DND-41 (cell line): ENCODE measurements at regions not wholly inside any gene's neighbourhood (a gene's known extent, or its start where the extent isn't known, plus 50 kb on each side); places are given as distances from the start of the nearest gene placed in this dataset.

Experiments used
- ATAC-seq: fragments of 200-7000 bp; cut with Tn5 transposase; 3 replicates; pipeline ENCODE4 v1.9.1; 2021; ENCODE audit warnings: low read depth; ENCODE audit not compliant: insufficient read depth
- DNase-seq: peaks from one replicate; pipeline ENCODE4 v3.0.0-alpha.2; 2020
- H2AFZ ChIP-seq: 2 replicates; pipeline ENCODE4 v1.6.0; 2012; ENCODE audit warnings: low read depth, low read length
- H3K27ac ChIP-seq: 2 replicates; pipeline ENCODE4 v1.5.1; 2012; ENCODE audit warnings: low read length, inconsistent platforms
- H3K27me3 ChIP-seq: fragments of 200-600 bp; sonication (generic); 2 replicates; pipeline ENCODE4 v1.6.0; 2012; ENCODE audit warnings: low read length, mild to moderate bottlenecking, inconsistent platforms; ENCODE audit not compliant: insufficient read depth, poor library complexity
- H3K36me3 ChIP-seq: 2 replicates; pipeline ENCODE4 v1.5.1; 2012; ENCODE audit warnings: low read length, inconsistent platforms; ENCODE audit not compliant: insufficient read depth
- H3K4me1 ChIP-seq: 2 replicates; pipeline ENCODE4 v1.5.1; 2012; ENCODE audit warnings: mild to moderate bottlenecking, low read length; ENCODE audit not compliant: insufficient read depth
- H3K4me2 ChIP-seq: 2 replicates; pipeline ENCODE4 v1.6.0; 2012; ENCODE audit warnings: mild to moderate bottlenecking, moderate library complexity, low read length, inconsistent platforms; ENCODE audit not compliant: insufficient read depth
- H3K4me3 ChIP-seq, 2 experiments: fragments of 200-600 bp in 1 of 2; shearing (Covaris generic) in 1 of 2; 2 replicates each; pipeline ENCODE4 v1.5.1; 2012 to 2016; ENCODE audit warnings: inconsistent platforms in 2 of 2, low read length in 2 of 2, mild to moderate bottlenecking in 2 of 2, low read depth in 1 of 2, moderate library complexity in 1 of 2
- H3K79me2 ChIP-seq: 2 replicates; pipeline ENCODE4 v1.6.0; 2012; ENCODE audit warnings: low read length, inconsistent platforms; ENCODE audit not compliant: insufficient read depth
- H3K9ac ChIP-seq: 2 replicates; pipeline ENCODE4 v1.6.0; 2012; ENCODE audit warnings: low read depth, mild to moderate bottlenecking, inconsistent platforms, low read length, moderate library complexity
- H3K9me3 ChIP-seq: 2 replicates; pipeline ENCODE4 v1.5.1; 2012; ENCODE audit warnings: low read length, moderate library complexity, mild to moderate bottlenecking, inconsistent platforms; ENCODE audit not compliant: insufficient read depth, severe bottlenecking
- H4K20me1 ChIP-seq: 2 replicates; pipeline ENCODE4 v1.6.0; 2012; ENCODE audit warnings: low read length; ENCODE audit not compliant: insufficient read depth
- CTCF ChIP-seq: IDR thresholded peaks from 2 replicates; pipeline ENCODE4 v1.5.1; 2012; ENCODE audit warnings: borderline replicate concordance, low read length, moderate library complexity, mild to moderate bottlenecking; ENCODE audit not compliant: poor library complexity, severe bottlenecking; ENCODE audit errors: extremely low read depth
- EZH2 ChIP-seq: IDR thresholded peaks from 3 replicates; pipeline ENCODE4 v1.6.1; 2012; ENCODE audit warnings: borderline replicate concordance, low read depth, mild to moderate bottlenecking, moderate library complexity, low read length, inconsistent platforms; ENCODE audit not compliant: severe bottlenecking

DNA sequence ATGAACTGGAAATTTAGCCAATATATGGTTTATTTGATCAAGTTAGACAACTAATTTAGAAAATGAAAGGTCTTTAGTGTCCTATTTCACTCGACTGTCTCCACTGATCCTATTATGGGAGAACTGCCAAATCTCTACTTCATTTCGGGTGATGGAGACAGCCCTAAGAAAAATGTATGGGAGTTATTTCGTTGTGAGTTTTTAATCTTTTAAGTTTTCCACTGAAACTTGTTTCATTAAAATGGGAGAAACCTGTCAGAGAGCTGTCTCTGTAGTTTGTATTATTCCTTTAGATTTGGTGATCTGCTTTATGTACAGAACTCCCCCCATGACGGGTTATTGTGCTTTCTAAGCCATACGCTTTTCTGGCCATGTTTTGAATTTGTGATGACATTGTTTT is 899.7 kb downstream of the ADGRL2 start:
- no peak overlapping the region for H2AFZ ChIP-seq
- no peak overlapping the region for H3K9ac ChIP-seq
- H3K27me3 ChIP-seq, result no peaks in the 10 kb centered on the region
- TF ChIP-seq CTCF (no peak), EZH2 (no peak)
- no peak overlapping the region for H3K4me3 ChIP-seq
- no peaks in the 10 kb centered on the region for H4K20me1 ChIP-seq
- no peaks in the 10 kb centered on the region for H3K4me1 ChIP-seq
- H3K27ac ChIP-seq, result no peak overlapping the region
- H3K79me2 ChIP-seq, result no peaks in the 10 kb centered on the region
- no peak overlapping the region for H3K4me2 ChIP-seq
- no peaks in the 10 kb centered on the region for H3K36me3 ChIP-seq
- H3K9me3 ChIP-seq, result no peaks in the 10 kb centered on the region
- DNase-seq (no peak), ATAC-seq (no peak)

DNA sequence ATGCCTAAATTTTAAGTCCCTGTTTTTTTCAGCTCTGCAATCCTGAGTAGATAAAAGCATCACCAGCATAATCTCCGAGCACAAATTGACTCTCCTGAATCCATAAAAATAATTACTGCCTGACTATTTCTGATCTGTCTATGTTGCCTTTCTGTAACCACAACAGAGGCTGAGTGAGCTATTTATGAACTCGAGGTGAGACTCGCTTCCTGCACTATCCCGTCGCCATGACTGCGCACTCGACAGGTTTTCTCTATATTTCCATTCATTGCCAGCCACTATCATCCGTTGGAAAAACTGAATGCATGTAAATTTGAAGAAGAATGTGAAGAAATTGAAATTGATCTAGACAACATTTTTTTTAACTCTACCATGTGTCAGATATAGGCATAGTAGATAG is 897.2 kb downstream of the ADGRL2 start:
- no peak overlapping the region for H2AFZ ChIP-seq
- DNase-seq (no peak), ATAC-seq (no peak)
- H3K4me3 ChIP-seq, result no peak overlapping the region
- H3K27me3 ChIP-seq, result no peaks in the 10 kb centered on the region
- H3K36me3 ChIP-seq, result no peaks in the 10 kb centered on the region
- no peak overlapping the region for H3K4me2 ChIP-seq
- H3K27ac ChIP-seq, result no peak overlapping the region
- no peaks in the 10 kb centered on the region for H4K20me1 ChIP-seq
- H3K9ac ChIP-seq, result no peak overlapping the region
- H3K79me2 ChIP-seq, result no peaks in the 10 kb centered on the region
- TF ChIP-seq EZH2 (no peak), CTCF (no peak)
- H3K9me3 ChIP-seq, result no peaks in the 10 kb centered on the region
- H3K4me1 ChIP-seq, result no peaks in the 10 kb centered on the region

- Histone ChIP-seq H3K9me3 (no peaks in the 10 kb centered on the region), H3K79me2 (no peaks in the 10 kb centered on the region), H2AFZ (no peak overlapping the region), H3K36me3 (no peaks in the 10 kb centered on the region), H3K27me3 (no peaks in the 10 kb centered on the region), H3K4me3 (no peak overlapping the region), H4K20me1 (no peaks in the 10 kb centered on the region), H3K27ac (no peak overlapping the region), H3K4me2 (no peak overlapping the region), H3K9ac (no peak overlapping the region), H3K4me1 (no peaks in the 10 kb centered on the region)
- TF ChIP-seq CTCF (no peak), EZH2 (no peak)
- DNase-seq (no peak), ATAC-seq (no peak)
Observed at GRCh38 chr1:82695443-82695842, 894.7 kb downstream of the ADGRL2 start.

GRCh38 chr1:82690411-82690810 is 889.7 kb downstream of the ADGRL2 start:
- Histone ChIP-seq H3K4me1 (no peaks in the 10 kb centered on the region), H3K36me3 (no peaks in the 10 kb centered on the region), H3K4me2 (no peak overlapping the region), H3K4me3 (no peak overlapping the region), H3K79me2 (no peaks in the 10 kb centered on the region), H2AFZ (no peak overlapping the region), H3K9ac (no peak overlapping the region), H4K20me1 (no peaks in the 10 kb centered on the region), H3K9me3 (peaks cover 10% of the 10 kb centered on the region), H3K27me3 (no peaks in the 10 kb centered on the region), H3K27ac (no peak overlapping the region)
- TF ChIP-seq EZH2 (no peak), CTCF (no peak)
- DNase-seq (no peak), ATAC-seq (no peak)
